GM23248 (cell line): ENCODE measurements at regions not wholly inside any gene's neighbourhood (a gene's known extent, or its start where the extent isn't known, plus 50 kb on each side); places are given as distances from the start of the nearest gene placed in this dataset.

Source experiments
- DNase-seq: peaks from one replicate; pipeline ENCODE4 v3.0.0-alpha.2; 2015
- H2AFZ ChIP-seq: fragments of 200-600 bp; sonication (generic); 2 replicates; pipeline ENCODE4 v1.6.1; 2016; ENCODE audit warnings: antibody characterized with exemption
- H3F3A ChIP-seq: fragments of 200-600 bp; sonication (generic); 2 replicates; pipeline ENCODE4 v1.6.1; 2016; ENCODE audit warnings: mild to moderate bottlenecking, antibody characterized with exemption, mixed run types; ENCODE audit not compliant: insufficient read depth
- H3K27ac ChIP-seq: fragments of 200-600 bp; sonication (generic); 2 replicates; pipeline ENCODE4 v1.5.1; 2016; ENCODE audit warnings: mild to moderate bottlenecking
- H3K27me3 ChIP-seq: fragments of 200-600 bp; sonication (generic); replicated peaks from 2 replicates; pipeline ENCODE4 v1.6.1; 2016; ENCODE audit warnings: mild to moderate bottlenecking; ENCODE audit not compliant: insufficient read depth
- H3K36me3 ChIP-seq: fragments of 200-600 bp; sonication (generic); 2 replicates; pipeline ENCODE4 v1.6.1; 2016; ENCODE audit warnings: low read depth, mild to moderate bottlenecking
- H3K4me1 ChIP-seq: fragments of 200-600 bp; sonication (generic); 2 replicates; pipeline ENCODE4 v1.6.1; 2016; ENCODE audit warnings: mild to moderate bottlenecking; ENCODE audit not compliant: insufficient read depth
- H3K4me2 ChIP-seq: fragments of 200-600 bp; sonication (generic); one replicate; pipeline ENCODE4 v1.6.1; 2016; ENCODE audit warnings: mild to moderate bottlenecking; ENCODE audit not compliant: unreplicated experiment
- H3K4me3 ChIP-seq: fragments of 200-600 bp; sonication (generic); 2 replicates; pipeline ENCODE4 v1.5.1; 2016; ENCODE audit warnings: mild to moderate bottlenecking
- H3K79me2 ChIP-seq: fragments of 200-600 bp; sonication (generic); 2 replicates; pipeline ENCODE4 v1.6.1; 2016; ENCODE audit warnings: mild to moderate bottlenecking; ENCODE audit not compliant: insufficient read depth
- H3K9ac ChIP-seq: fragments of 200-600 bp; sonication (generic); 2 replicates; pipeline ENCODE4 v1.6.1; 2016; ENCODE audit warnings: mild to moderate bottlenecking
- H3K9me2 ChIP-seq: fragments of 200-600 bp; sonication (generic); 2 replicates; pipeline ENCODE4 v1.6.1; 2016; ENCODE audit warnings: mixed run types, mild to moderate bottlenecking, moderate library complexity; ENCODE audit not compliant: insufficient read depth
- H3K9me3 ChIP-seq: fragments of 200-600 bp; sonication (generic); one replicate; pipeline ENCODE4 v1.6.1; 2017; ENCODE audit warnings: low read depth
- H4K20me1 ChIP-seq: fragments of 200-600 bp; sonication (generic); 2 replicates; pipeline ENCODE4 v1.6.0; 2016; ENCODE audit not compliant: insufficient read depth
- EZH2 ChIP-seq: fragments of 200-600 bp; sonication (generic); IDR thresholded peaks from 2 replicates; pipeline ENCODE4 v1.6.1; 2018; ENCODE audit warnings: antibody characterized with exemption, mild to moderate bottlenecking; ENCODE audit not compliant: insufficient read depth, poor library complexity, severe bottlenecking
- EZH2phosphoT487 ChIP-seq: fragments of 200-600 bp; sonication (generic); IDR thresholded peaks from 2 replicates; pipeline ENCODE4 v1.6.1; 2018; ENCODE audit warnings: antibody characterized with exemption, moderate library complexity, mild to moderate bottlenecking, low read depth; ENCODE audit not compliant: insufficient read depth
- WGBS, 2 experiments: methylation state at CpG; one replicate each; pipeline ENCODE4 v1.1.6; 2015 to 2017; ENCODE audit warnings: low lambda C conversion rate in 2 of 2, low coverage in 1 of 2; ENCODE audit errors: missing lambda C conversion rate in 2 of 2; 5-methylcytosine and 5-hydroxymethylcytosine counted together
- in situ Hi-C: fragments of 300-500 bp; cut with MboI; formaldehyde crosslinking; loops from 2 replicates; pipeline ENCODE4 v1.15.0; 2020

GRCh38 chr9:18233776-18234445 lies 240.0 kb upstream of the ADAMTSL1 start:
- H3K9ac ChIP-seq = no peak overlapping the region
- H3F3A ChIP-seq = peaks cover 19% of the 10 kb centered on the region
- no peaks in the 10 kb centered on the region for H3K9me2 ChIP-seq
- in situ Hi-C loops = no loop called here
- peaks cover 20% of the 10 kb centered on the region for H3K4me1 ChIP-seq
- no peak overlapping the region for H3K4me3 ChIP-seq
- no peak for DNase-seq
- H4K20me1 ChIP-seq = 0 out of 2 replicates have a peak, but pooled peaks cover 5% of the 10 kb centered on the region
- H3K27ac ChIP-seq = no peak overlapping the region
- H3K79me2 ChIP-seq = no peaks in the 10 kb centered on the region
- no peaks in the 10 kb centered on the region for H3K9me3 ChIP-seq
- H2AFZ ChIP-seq = no peak overlapping the region
- no peak for TF ChIP-seq EZH2phosphoT487
- H3K4me2 ChIP-seq = no peak overlapping the region
- 72 to 78% methylated on average over 6 of the region's 6 CpGs for WGBS, 2 experiments
- no peaks in the 10 kb centered on the region for H3K27me3 ChIP-seq
- no peaks in the 10 kb centered on the region for H3K36me3 ChIP-seq

- WGBS, 2 experiments = 94 to 96% methylated on average over 6 of the region's 6 CpGs
- H3K36me3 ChIP-seq = no peaks in the 10 kb centered on the region
- peaks cover 34% of the 10 kb centered on the region for H3K4me1 ChIP-seq
- H3K9ac ChIP-seq = no peak overlapping the region
- in situ Hi-C loops = no loop called here
- H3F3A ChIP-seq = peaks cover 31% of the 10 kb centered on the region
- H3K9me3 ChIP-seq = no peaks in the 10 kb centered on the region
- no peak for DNase-seq
- no peak overlapping the region for H2AFZ ChIP-seq
- no peaks in the 10 kb centered on the region for H3K9me2 ChIP-seq
- H3K27ac ChIP-seq = no peak overlapping the region
- no peaks in the 10 kb centered on the region for H3K79me2 ChIP-seq
- H3K4me3 ChIP-seq = no peak overlapping the region
- H3K4me2 ChIP-seq = no peak overlapping the region
- no peak for TF ChIP-seq EZH2phosphoT487
- TF ChIP-seq EZH2 = no peak
- H3K27me3 ChIP-seq = no peaks in the 10 kb centered on the region
- H4K20me1 ChIP-seq = 0 out of 2 replicates have a peak, but pooled peaks cover 6% of the 10 kb centered on the region
Observed at GRCh38 chr9:18235181-18235908, 238.6 kb upstream of the ADAMTSL1 start.

DNA sequence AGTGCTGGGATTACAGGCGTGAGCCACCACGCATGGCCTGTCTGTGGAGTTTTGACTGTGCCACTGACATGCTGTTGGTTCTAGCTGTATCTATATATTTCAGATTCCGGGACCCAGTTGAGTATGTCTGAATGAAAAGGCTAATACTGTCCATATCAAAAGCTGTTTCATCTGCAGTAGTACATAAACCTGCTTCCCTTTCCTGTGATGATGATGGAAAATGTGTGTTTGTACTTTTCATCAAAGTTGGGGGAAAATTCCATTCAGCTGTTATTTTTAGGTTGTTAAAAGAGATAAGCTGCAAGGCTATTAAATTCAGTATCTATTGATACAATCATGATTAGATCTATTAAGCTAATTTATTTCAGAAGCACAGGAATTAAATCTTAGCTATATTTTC lies 237.6 kb upstream of the ADAMTSL1 start:
- Histone ChIP-seq H3K27me3 (no peaks in the 10 kb centered on the region), H3K9me3 (no peaks in the 10 kb centered on the region), H3K36me3 (no peaks in the 10 kb centered on the region), H3K9me2 (no peaks in the 10 kb centered on the region), H2AFZ (no peak overlapping the region), H3K9ac (no peak overlapping the region), H3K4me2 (no peak overlapping the region), H3K79me2 (no peaks in the 10 kb centered on the region), H3K4me3 (no peak overlapping the region), H4K20me1 (0 out of 2 replicates have a peak, but pooled peaks cover 6% of the 10 kb centered on the region), H3F3A (peaks cover 35% of the 10 kb centered on the region), H3K27ac (no peak overlapping the region), H3K4me1 (peaks cover 35% of the 10 kb centered on the region)
- WGBS, 2 experiments = 88 to 89% methylated on average over 3 of the region's 3 CpGs
- no peak for TF ChIP-seq EZH2
- no peak for TF ChIP-seq EZH2phosphoT487
- DNase-seq = no peak
- in situ Hi-C loops = no loop called here

DNA sequence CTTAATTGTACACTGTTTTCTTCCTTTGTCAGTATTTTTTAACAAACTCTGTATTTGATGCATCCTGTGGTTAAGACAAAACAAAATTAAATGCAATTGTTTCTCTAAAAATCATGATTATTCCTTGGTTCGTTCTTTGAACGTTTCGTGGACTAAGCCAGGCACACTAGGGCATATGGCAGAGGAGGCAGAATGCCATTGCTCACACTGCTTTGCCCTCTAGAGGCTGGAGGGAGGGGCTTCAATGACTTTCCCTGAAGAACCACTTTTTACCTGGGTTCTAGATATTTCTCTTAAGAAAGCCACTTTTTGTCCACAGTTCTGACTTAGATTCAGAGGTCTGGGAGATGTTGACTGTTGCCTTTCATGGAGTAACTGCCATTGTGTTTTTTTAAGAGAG lies 236.2 kb upstream of the ADAMTSL1 start:
- H3K4me2 ChIP-seq = peak overlapping the region; percentile 70
- H3K79me2 ChIP-seq = no peaks in the 10 kb centered on the region
- H3K9ac ChIP-seq = no peak overlapping the region
- no peaks in the 10 kb centered on the region for H3K9me3 ChIP-seq
- H3K9me2 ChIP-seq = no peaks in the 10 kb centered on the region
- whole genome bisulfite sequencing, 2 experiments = 89 to 92% methylated on average over 3 of the region's 3 CpGs
- no peaks in the 10 kb centered on the region for H3K27me3 ChIP-seq
- H4K20me1 ChIP-seq = 0 out of 2 replicates have a peak, but pooled peaks cover 6% of the 10 kb centered on the region
- DNase-seq = peak; percentile 13
- peaks cover 35% of the 10 kb centered on the region for H3F3A ChIP-seq
- H3K27ac ChIP-seq = peak overlapping the region; percentile 81
- peak overlapping the region; percentile 33 for H3K4me3 ChIP-seq
- H3K4me1 ChIP-seq = peaks cover 35% of the 10 kb centered on the region
- in situ Hi-C loops = no loop called here
- TF ChIP-seq EZH2 = no peak
- TF ChIP-seq EZH2phosphoT487 = no peak
- no peak overlapping the region for H2AFZ ChIP-seq
- H3K36me3 ChIP-seq = no peaks in the 10 kb centered on the region
